ENCODE measurements at regions not wholly inside any gene's neighbourhood (a gene's known extent, or its start where the extent isn't known, plus 50 kb on each side); places are given as distances from the start of the nearest gene placed in this dataset.

- TF ChIP-seq, protein P1, sequence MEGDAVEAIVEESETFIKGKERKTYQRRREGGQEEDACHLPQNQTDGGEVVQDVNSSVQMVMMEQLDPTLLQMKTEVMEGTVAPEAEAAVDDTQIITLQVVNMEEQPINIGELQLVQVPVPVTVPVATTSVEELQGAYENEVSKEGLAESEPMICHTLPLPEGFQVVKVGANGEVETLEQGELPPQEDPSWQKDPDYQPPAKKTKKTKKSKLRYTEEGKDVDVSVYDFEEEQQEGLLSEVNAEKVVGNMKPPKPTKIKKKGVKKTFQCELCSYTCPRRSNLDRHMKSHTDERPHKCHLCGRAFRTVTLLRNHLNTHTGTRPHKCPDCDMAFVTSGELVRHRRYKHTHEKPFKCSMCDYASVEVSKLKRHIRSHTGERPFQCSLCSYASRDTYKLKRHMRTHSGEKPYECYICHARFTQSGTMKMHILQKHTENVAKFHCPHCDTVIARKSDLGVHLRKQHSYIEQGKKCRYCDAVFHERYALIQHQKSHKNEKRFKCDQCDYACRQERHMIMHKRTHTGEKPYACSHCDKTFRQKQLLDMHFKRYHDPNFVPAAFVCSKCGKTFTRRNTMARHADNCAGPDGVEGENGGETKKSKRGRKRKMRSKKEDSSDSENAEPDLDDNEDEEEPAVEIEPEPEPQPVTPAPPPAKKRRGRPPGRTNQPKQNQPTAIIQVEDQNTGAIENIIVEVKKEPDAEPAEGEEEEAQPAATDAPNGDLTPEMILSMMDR (IDR thresholded peaks at IDR 0.05) = no peak
- TF ChIP-seq POLR2A (IDR thresholded peaks at IDR 0.05) = no peak
Measured at GRCh38 chr18:11308499-11308898, 159.1 kb upstream of the PIEZO2 start.

Data from ovary (tissue), 3 donors.